ENCODE measurements at regions not wholly inside any gene's neighbourhood (a gene's known extent, or its start where the extent isn't known, plus 50 kb on each side); places are given as distances from the start of the nearest gene placed in this dataset.
A peak's percentile ranks its signal among the peaks of the same experiment; 100 is the strongest.

- Mint-ChIP-seq H3K4me1 (peaks cover 5% of the 10 kb centered on the region), H3K27me3 (no peaks in the 10 kb centered on the region), H3K27ac (no peak overlapping the region), H3K4me3 (no peak overlapping the region), H3K36me3 (ENCODE audit: low read depth) (no peaks in the 10 kb centered on the region)
- no peaks in the 10 kb centered on the region for H3K9me3 ChIP-seq (ENCODE audit: control insufficient read depth, low read length, poor library complexity, severe bottlenecking)
- no peak for DNase-seq
- ATAC-seq: peak; percentile 90
Observed at GRCh38 chr2:106314444-106314843, 120.3 kb upstream of the UXS1 start.

DNA sequence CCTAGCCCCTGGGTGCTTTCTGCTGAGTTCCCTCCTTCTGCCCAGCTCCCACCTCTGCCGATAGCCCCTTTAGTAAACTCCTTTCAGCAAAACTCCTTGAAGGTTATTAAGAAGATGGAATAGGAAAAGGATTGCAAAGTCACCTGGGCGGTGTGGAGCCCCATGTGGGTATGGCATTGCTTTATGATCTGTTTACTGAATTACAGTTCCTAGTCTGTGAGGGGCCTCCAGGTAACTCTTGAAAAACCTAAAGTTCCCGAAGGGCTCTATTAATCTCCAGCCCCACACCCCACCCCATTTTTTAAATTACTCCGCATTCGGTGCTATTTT, 116.9 kb upstream of the UXS1 start:
- ATAC-seq (no peak), DNase-seq (no peak)
- H3K9me3 ChIP-seq (ENCODE audit: control insufficient read depth, low read length, poor library complexity, severe bottlenecking): no peaks in the 10 kb centered on the region
- Mint-ChIP-seq H3K4me3 (no peak overlapping the region), H3K27ac (no peak overlapping the region), H3K4me1 (peaks cover 4% of the 10 kb centered on the region), H3K36me3 (ENCODE audit: low read depth) (no peaks in the 10 kb centered on the region), H3K27me3 (no peaks in the 10 kb centered on the region)

- H3K9me3 ChIP-seq (ENCODE audit: control insufficient read depth, low read length, poor library complexity, severe bottlenecking): no peaks in the 10 kb centered on the region
- DNase-seq (no peak), ATAC-seq (no peak)
- Mint-ChIP-seq H3K4me1 (no peaks in the 10 kb centered on the region), H3K27ac (no peak overlapping the region), H3K36me3 (ENCODE audit: low read depth) (no peaks in the 10 kb centered on the region), H3K4me3 (no peak overlapping the region), H3K27me3 (peaks cover 7% of the 10 kb centered on the region)
Observed at GRCh38 chr2:106307860-106308259, 113.8 kb upstream of the UXS1 start.

DNA sequence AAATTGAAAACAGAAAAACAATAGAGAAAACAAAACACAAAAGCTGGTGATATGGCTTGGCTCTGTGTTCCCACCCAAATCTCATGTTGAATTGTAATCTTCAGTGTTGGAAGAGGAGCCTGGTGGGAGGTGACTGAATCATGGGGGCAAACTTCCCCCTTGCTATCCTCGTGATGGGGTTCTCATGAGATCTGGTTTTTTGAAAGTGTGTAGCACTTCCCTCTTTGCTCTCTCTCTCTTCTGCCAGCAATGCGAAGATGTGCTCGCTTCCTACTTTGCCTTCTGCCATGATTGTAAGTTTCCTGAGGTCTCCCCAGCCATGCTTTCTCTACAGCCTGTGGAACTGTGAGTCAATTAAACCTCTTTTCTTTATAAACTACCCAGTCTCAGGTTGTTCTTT, 112.3 kb upstream of the UXS1 start:
- DNase-seq: no peak
- no peaks in the 10 kb centered on the region for H3K4me1 Mint-ChIP-seq
- no peaks in the 10 kb centered on the region for H3K9me3 ChIP-seq (ENCODE audit: control insufficient read depth, low read length, poor library complexity, severe bottlenecking)
- H3K4me3 Mint-ChIP-seq: no peak overlapping the region
- H3K27ac Mint-ChIP-seq: no peak overlapping the region
- ATAC-seq: no peak
- peaks cover 10% of the 10 kb centered on the region for H3K27me3 Mint-ChIP-seq
- peaks cover 2% of the 10 kb centered on the region for H3K36me3 Mint-ChIP-seq (ENCODE audit: low read depth)

GRCh38 chr2:106304612-106305184, 110.6 kb upstream of the UXS1 start:
- no peaks in the 10 kb centered on the region for H3K9me3 ChIP-seq (ENCODE audit: control insufficient read depth, low read length, poor library complexity, severe bottlenecking)
- no peak overlapping the region for H3K27ac Mint-ChIP-seq
- ATAC-seq: no peak
- DNase-seq: no peak
- no peak overlapping the region for H3K4me3 Mint-ChIP-seq
- H3K36me3 Mint-ChIP-seq (ENCODE audit: low read depth): peaks cover 2% of the 10 kb centered on the region
- H3K4me1 Mint-ChIP-seq: no peaks in the 10 kb centered on the region
- peaks cover 18% of the 10 kb centered on the region for H3K27me3 Mint-ChIP-seq

- Mint-ChIP-seq H3K4me3 (no peak overlapping the region), H3K36me3 (ENCODE audit: low read depth) (peaks cover 5% of the 10 kb centered on the region)
- no peak for ATAC-seq
Observed at GRCh38 chr2:106299696-106300095, 105.6 kb upstream of the UXS1 start.

GRCh38 chr2:106296182-106296815, 102.2 kb upstream of the UXS1 start:
- H3K36me3 Mint-ChIP-seq (ENCODE audit: low read depth): peaks cover 3% of the 10 kb centered on the region
- ATAC-seq: no peak
- peaks cover 43% of the 10 kb centered on the region for H3K27me3 Mint-ChIP-seq

More at GRCh38 chr2:106299696-106300095, 105.6 kb upstream of the UXS1 start:
- Mint-ChIP-seq H3K27ac (no peak overlapping the region), H3K27me3 (peaks cover 41% of the 10 kb centered on the region), H3K4me1 (peaks cover 2% of the 10 kb centered on the region)
- no peaks in the 10 kb centered on the region for H3K9me3 ChIP-seq (ENCODE audit: control insufficient read depth, low read length, poor library complexity, severe bottlenecking)
- no peak for DNase-seq

DNA sequence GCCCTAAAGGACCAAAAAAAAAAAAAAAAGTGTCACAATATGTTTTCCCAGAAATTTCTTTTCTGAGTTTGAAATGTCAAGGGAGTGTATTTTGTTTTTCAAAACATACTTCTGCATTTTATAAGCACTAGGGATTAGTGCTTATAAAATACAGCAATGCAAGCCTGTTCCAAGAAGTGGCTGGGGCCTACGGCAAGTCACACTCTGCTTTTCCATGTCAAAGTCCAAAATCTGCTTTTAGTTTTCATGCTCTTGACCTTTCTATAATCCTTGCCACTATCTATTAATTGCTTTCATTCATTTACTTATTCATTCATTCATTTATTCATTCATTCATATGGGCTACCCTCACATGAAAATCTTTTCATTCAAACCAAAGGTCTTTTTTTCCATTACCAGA, 100.1 kb upstream of the UXS1 start:
- ATAC-seq (no peak), DNase-seq (no peak)
- H3K9me3 ChIP-seq (ENCODE audit: control insufficient read depth, low read length, poor library complexity, severe bottlenecking): no peaks in the 10 kb centered on the region
- no peak overlapping the region for H3K4me3 Mint-ChIP-seq
- H3K27me3 Mint-ChIP-seq: peaks cover 30% of the 10 kb centered on the region
- peaks cover 3% of the 10 kb centered on the region for H3K36me3 Mint-ChIP-seq (ENCODE audit: low read depth)
- peaks cover 2% of the 10 kb centered on the region for H3K4me1 Mint-ChIP-seq
- H3K27ac Mint-ChIP-seq: no peak overlapping the region

More at GRCh38 chr2:106296182-106296815, 102.2 kb upstream of the UXS1 start:
- H3K4me3 Mint-ChIP-seq: no peak overlapping the region
- no peak for DNase-seq
- peaks cover 2% of the 10 kb centered on the region for H3K4me1 Mint-ChIP-seq
- H3K9me3 ChIP-seq (ENCODE audit: control insufficient read depth, low read length, poor library complexity, severe bottlenecking): no peaks in the 10 kb centered on the region
- no peak overlapping the region for H3K27ac Mint-ChIP-seq

DNA sequence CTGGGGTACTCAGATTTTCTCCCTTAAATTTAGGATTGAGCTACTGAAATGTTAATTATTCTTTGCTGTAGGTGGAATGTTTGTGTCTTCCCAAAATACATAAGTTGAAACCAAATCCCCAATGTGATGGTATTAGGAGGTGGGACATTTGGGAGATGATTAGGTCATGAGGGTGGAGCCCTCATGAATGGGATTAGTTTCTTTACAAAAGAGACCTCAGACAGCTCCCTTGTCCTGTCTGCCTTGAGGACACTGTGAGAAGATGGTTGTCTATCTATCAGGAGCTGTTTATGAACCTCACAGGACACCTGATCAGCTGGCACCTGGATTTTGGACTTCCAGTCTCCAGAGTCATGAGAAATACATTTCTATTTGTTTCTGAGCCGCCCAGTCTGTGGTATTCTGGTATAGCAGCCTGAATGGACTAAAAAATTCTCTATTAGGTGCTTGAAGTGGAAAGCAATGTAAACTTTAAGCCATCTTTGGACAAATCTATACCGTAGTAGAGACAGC, 99.2 kb upstream of the UXS1 start:
- H3K27me3 Mint-ChIP-seq: peaks cover 25% of the 10 kb centered on the region
- peaks cover 3% of the 10 kb centered on the region for H3K36me3 Mint-ChIP-seq (ENCODE audit: low read depth)
- DNase-seq: no peak
- H3K4me1 Mint-ChIP-seq: no peaks in the 10 kb centered on the region
- no peak overlapping the region for H3K4me3 Mint-ChIP-seq
- no peak for ATAC-seq
- H3K27ac Mint-ChIP-seq: no peak overlapping the region
- no peaks in the 10 kb centered on the region for H3K9me3 ChIP-seq (ENCODE audit: control insufficient read depth, low read length, poor library complexity, severe bottlenecking)

GRCh38 chr2:106292627-106293026, 98.5 kb upstream of the UXS1 start:
- H3K4me1 Mint-ChIP-seq: no peaks in the 10 kb centered on the region
- peaks cover 25% of the 10 kb centered on the region for H3K27me3 Mint-ChIP-seq
- ATAC-seq (no peak), DNase-seq (no peak)
- H3K36me3 Mint-ChIP-seq (ENCODE audit: low read depth): peaks cover 3% of the 10 kb centered on the region
- no peak overlapping the region for H3K4me3 Mint-ChIP-seq
- no peak overlapping the region for H3K27ac Mint-ChIP-seq
- H3K9me3 ChIP-seq (ENCODE audit: control insufficient read depth, low read length, poor library complexity, severe bottlenecking): no peaks in the 10 kb centered on the region

DNA sequence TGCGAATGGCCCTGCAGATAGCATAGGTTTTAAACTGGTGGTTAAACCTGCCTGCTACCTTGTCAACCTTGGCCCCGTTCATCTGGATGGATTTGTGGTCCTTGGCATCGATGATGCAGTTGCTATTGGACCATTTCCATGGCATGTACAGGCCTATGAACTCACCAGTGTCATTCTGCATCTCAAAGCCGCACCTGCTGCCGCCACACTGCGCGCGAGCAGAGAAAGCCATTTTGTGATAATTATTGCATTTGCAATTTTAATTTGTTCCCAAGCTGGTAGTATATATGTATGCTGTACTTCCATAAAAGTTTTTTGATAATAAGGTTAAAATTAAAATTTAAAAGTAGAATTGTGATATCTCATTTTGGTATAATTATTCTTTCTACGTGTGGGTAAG, 94.8 kb upstream of the UXS1 start:
- H3K9me3 ChIP-seq (ENCODE audit: control insufficient read depth, low read length, poor library complexity, severe bottlenecking): no peaks in the 10 kb centered on the region
- Mint-ChIP-seq H3K27me3 (peaks cover 7% of the 10 kb centered on the region), H3K4me3 (no peak overlapping the region), H3K36me3 (ENCODE audit: low read depth) (no peaks in the 10 kb centered on the region), H3K4me1 (peaks cover 2% of the 10 kb centered on the region), H3K27ac (no peak overlapping the region)
- no peak for DNase-seq
- no peak for ATAC-seq

DNA sequence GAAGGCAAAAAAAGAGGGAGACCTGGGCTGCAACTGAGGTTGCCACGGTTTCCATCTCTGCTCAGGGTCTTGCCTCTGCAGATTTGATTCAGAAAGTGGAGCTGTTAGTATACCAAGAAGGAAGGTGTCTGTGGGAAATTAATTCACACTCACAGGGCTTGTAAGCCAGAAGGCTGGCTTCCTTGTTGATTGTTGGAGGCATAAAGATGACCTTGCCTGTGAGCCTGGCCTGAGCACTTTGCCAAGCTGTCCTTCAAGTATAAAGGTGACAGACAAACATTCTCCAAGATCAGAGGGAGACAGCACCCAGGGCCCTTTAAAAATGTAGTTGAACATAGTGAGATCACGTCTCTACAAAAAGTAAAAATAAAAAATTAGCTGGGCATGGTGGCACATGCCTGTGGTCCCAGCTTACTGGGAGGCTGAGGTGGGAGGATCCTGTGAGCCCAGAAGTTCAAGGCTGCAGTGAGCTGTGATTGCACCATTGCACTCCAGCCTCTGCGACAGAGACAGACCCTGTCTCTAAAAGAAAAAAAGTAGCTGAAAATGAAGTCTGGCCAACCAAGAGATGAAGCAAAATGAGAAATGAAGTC, 91.2 kb upstream of the UXS1 start:
- Mint-ChIP-seq H3K4me3 (no peak overlapping the region), H3K27ac (no peak overlapping the region), H3K36me3 (ENCODE audit: low read depth) (no peaks in the 10 kb centered on the region), H3K27me3 (peaks cover 20% of the 10 kb centered on the region), H3K4me1 (peaks cover 2% of the 10 kb centered on the region)
- no peak for ATAC-seq
- no peaks in the 10 kb centered on the region for H3K9me3 ChIP-seq (ENCODE audit: control insufficient read depth, low read length, poor library complexity, severe bottlenecking)
- DNase-seq: no peak

DNA sequence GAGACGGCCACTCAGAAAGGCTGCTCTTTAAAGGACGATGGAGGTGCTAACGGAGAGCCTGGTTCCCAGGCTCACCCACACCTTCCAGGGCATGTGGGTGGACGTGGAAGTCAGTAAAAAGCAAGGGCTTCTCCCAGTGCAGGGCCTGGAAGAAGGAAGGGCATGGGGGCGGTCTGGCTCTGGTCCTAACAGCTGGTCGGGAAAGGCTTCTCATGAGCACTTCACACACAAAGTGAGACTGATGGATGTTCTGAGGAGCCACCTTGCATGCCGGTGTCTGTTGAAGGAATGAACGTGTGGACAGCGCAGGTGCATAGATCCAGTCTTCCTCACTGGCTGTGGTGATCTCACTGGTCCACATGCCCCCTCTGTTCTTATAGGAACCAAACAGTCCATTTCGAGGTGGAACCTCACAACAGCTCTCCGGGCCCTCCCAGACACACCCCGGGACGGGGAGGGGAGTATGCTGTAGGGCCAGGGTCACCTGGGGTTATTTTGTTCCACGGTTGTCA, 90.6 kb upstream of the UXS1 start:
- Mint-ChIP-seq H3K4me3 (no peak overlapping the region), H3K4me1 (peaks cover 2% of the 10 kb centered on the region), H3K27ac (no peak overlapping the region), H3K27me3 (peaks cover 25% of the 10 kb centered on the region), H3K36me3 (ENCODE audit: low read depth) (no peaks in the 10 kb centered on the region)
- DNase-seq: no peak
- no peak for ATAC-seq
- no peaks in the 10 kb centered on the region for H3K9me3 ChIP-seq (ENCODE audit: control insufficient read depth, low read length, poor library complexity, severe bottlenecking)

- DNase-seq (no peak), ATAC-seq (no peak)
- no peaks in the 10 kb centered on the region for H3K9me3 ChIP-seq (ENCODE audit: control insufficient read depth, low read length, poor library complexity, severe bottlenecking)
- no peak overlapping the region for H3K27ac Mint-ChIP-seq
- peaks cover 2% of the 10 kb centered on the region for H3K4me1 Mint-ChIP-seq
- H3K27me3 Mint-ChIP-seq: peaks cover 30% of the 10 kb centered on the region
- H3K36me3 Mint-ChIP-seq (ENCODE audit: low read depth): no peaks in the 10 kb centered on the region
- H3K4me3 Mint-ChIP-seq: no peak overlapping the region
Observed at GRCh38 chr2:106284255-106284654, 90.2 kb upstream of the UXS1 start.
